Testis (tissue), 2 donors: ENCODE measurements at regions not wholly inside any gene's neighbourhood (a gene's known extent, or its start where the extent isn't known, plus 50 kb on each side); places are given as distances from the start of the nearest gene placed in this dataset.

ENCODE experiments used
- POLR2A ChIP-seq: fragments of 450-650 bp; IDR thresholded peaks from one replicate; pipeline ENCODE4 v1.6.1; 2017; ENCODE audit warnings: antibody characterized with exemption, mild to moderate bottlenecking, moderate library complexity
- TF ChIP-seq, protein P1 (sequence below), 3 experiments: fragments of 450-650 bp in 2 of 3; fragments of 200-600 bp in 1 of 3; sonication (generic) in 1 of 3; IDR thresholded peaks; one replicate each; pipeline ENCODE4 v1.5.1; 2016 to 2019; ENCODE audit warnings: antibody characterized with exemption in 3 of 3, mild to moderate bottlenecking in 2 of 3, moderate library complexity in 1 of 3

DNA sequence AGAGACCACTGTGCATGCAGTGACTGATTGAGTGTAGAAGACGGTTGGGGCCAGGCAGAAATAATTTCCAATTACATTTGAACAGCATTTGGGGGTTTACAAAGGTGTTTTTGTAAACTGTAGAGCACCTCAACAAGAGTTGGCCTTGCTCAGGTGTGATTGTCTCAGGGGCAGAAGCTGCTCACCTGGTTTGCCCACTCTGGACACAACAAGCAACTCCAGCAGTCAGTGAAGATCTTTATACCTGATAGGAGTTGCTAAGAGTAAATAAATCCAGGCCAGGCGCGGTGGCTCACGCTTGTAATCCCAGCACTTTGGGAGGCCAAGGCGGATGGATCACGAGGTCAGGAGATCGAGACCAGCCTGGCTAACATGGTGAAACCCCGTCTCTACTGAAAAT, 221.3 kb downstream of the RAB28 start:
- TF ChIP-seq, protein P1, sequence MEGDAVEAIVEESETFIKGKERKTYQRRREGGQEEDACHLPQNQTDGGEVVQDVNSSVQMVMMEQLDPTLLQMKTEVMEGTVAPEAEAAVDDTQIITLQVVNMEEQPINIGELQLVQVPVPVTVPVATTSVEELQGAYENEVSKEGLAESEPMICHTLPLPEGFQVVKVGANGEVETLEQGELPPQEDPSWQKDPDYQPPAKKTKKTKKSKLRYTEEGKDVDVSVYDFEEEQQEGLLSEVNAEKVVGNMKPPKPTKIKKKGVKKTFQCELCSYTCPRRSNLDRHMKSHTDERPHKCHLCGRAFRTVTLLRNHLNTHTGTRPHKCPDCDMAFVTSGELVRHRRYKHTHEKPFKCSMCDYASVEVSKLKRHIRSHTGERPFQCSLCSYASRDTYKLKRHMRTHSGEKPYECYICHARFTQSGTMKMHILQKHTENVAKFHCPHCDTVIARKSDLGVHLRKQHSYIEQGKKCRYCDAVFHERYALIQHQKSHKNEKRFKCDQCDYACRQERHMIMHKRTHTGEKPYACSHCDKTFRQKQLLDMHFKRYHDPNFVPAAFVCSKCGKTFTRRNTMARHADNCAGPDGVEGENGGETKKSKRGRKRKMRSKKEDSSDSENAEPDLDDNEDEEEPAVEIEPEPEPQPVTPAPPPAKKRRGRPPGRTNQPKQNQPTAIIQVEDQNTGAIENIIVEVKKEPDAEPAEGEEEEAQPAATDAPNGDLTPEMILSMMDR (IDR thresholded peaks at IDR 0.05), result no peak
- no peak for TF ChIP-seq POLR2A
